Endometrium (tissue), 2 donors: ENCODE measurements at regions not wholly inside any gene's neighbourhood (a gene's known extent, or its start where the extent isn't known, plus 50 kb on each side); places are given as distances from the start of the nearest gene placed in this dataset.
"Not testable (repeated sequence)": the region's sequence is repeated elsewhere in the genome, so short reads cannot be mapped to it uniquely, and the experiment has no call there.

ENCODE experiments used
- FAIRE-seq: peaks from 2 replicates; lab custom pipeline; 2012; peaks lifted over from hg19 to GRCh38; lab: Jason Lieb, UNC
- donor health status: control.
- donor health status: control.

- no peak for FAIRE-seq
These were observed 139.8 kb upstream of the LGR5 start for GRCh38 chr12:71299541-71300376.

- no peak for FAIRE-seq
These were observed 140.1 kb upstream of the TSPAN8 start for GRCh38 chr12:71297930-71298329.

GRCh38 chr12:71295953-71296352 is 138.2 kb upstream of the TSPAN8 start:
- FAIRE-seq = no peak

- FAIRE-seq = no peak
These were observed 133.9 kb upstream of the TSPAN8 start for GRCh38 chr12:71291746-71292145.

- no peak for FAIRE-seq
These were observed 126.1 kb upstream of the TSPAN8 start for GRCh38 chr12:71283883-71284282.

- no peak for FAIRE-seq
These were observed 125.1 kb upstream of the TSPAN8 start for GRCh38 chr12:71282925-71283324.

- FAIRE-seq = no peak
These were observed 124.2 kb upstream of the TSPAN8 start for GRCh38 chr12:71282020-71282419.

- no peak for FAIRE-seq
These were observed 123.6 kb upstream of the TSPAN8 start for GRCh38 chr12:71281425-71281824.

GRCh38 chr12:71277866-71278265 is 120.1 kb upstream of the TSPAN8 start:
- FAIRE-seq = no peak

GRCh38 chr12:71276541-71276940 is 118.7 kb upstream of the TSPAN8 start:
- FAIRE-seq = no peak

- not testable (repeated sequence) for FAIRE-seq
These were observed 113.0 kb upstream of the TSPAN8 start for GRCh38 chr12:71270794-71271193.

- no peak for FAIRE-seq
These were observed 112.3 kb upstream of the TSPAN8 start for GRCh38 chr12:71270057-71270456.

- FAIRE-seq = no peak
These were observed 111.4 kb upstream of the TSPAN8 start for GRCh38 chr12:71269281-71269598.

- no peak for FAIRE-seq
These were observed 110.9 kb upstream of the TSPAN8 start for GRCh38 chr12:71268598-71269280.

- no peak for FAIRE-seq
These were observed 108.8 kb upstream of the TSPAN8 start for GRCh38 chr12:71266606-71267005.

- not testable (repeated sequence) for FAIRE-seq
These were observed 107.9 kb upstream of the TSPAN8 start for GRCh38 chr12:71265731-71266130.

GRCh38 chr12:71262466-71262865 is 104.7 kb upstream of the TSPAN8 start:
- no peak for FAIRE-seq

- FAIRE-seq = no peak
These were observed 94.7 kb upstream of the TSPAN8 start for GRCh38 chr12:71252473-71252872.

- FAIRE-seq = no peak
These were observed 92.4 kb upstream of the TSPAN8 start for GRCh38 chr12:71250166-71250565.

GRCh38 chr12:71243370-71243769 is 85.6 kb upstream of the TSPAN8 start:
- FAIRE-seq = no peak

GRCh38 chr12:71242511-71242910 is 84.7 kb upstream of the TSPAN8 start:
- no peak for FAIRE-seq

- FAIRE-seq = no peak
These were observed 83.1 kb upstream of the TSPAN8 start for GRCh38 chr12:71240946-71241345.

- FAIRE-seq = no peak
These were observed 81.9 kb upstream of the TSPAN8 start for GRCh38 chr12:71239731-71240130.

GRCh38 chr12:71237128-71237527 is 79.3 kb upstream of the TSPAN8 start:
- no peak for FAIRE-seq
